ENCODE measurements at regions not wholly inside any gene's neighbourhood (a gene's known extent, or its start where the extent isn't known, plus 50 kb on each side); places are given as distances from the start of the nearest gene placed in this dataset.

DNA sequence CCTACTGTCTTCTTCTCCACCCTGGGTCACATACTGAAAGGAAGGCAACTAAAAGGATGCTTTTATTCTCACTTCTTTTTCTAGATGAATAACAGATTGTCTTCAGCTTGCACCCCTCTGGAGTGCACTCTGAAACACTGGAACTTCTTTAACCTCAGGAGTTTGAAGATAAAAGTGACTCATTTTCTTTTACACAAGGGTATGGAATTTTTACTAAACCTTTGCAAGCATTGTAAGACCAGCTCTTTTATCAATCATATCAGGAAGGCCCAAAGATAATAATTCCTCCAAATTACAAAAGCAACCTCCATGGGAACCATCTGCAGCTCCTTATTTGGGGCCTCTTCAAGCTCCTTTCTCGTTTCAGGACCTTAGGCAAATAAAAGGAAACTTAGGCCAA lies 193.5 kb upstream of the KIF2B start:
- no peaks in the 10 kb centered on the region for H3K36me3 Mint-ChIP-seq (ENCODE audit: insufficient read depth, unreplicated experiment)
- no peaks in the 10 kb centered on the region for H3K4me1 Mint-ChIP-seq (ENCODE audit: low read depth, unreplicated experiment)
- no peak overlapping the region for H3K27ac Mint-ChIP-seq (ENCODE audit: unreplicated experiment)
- TF ChIP-seq, protein P1, sequence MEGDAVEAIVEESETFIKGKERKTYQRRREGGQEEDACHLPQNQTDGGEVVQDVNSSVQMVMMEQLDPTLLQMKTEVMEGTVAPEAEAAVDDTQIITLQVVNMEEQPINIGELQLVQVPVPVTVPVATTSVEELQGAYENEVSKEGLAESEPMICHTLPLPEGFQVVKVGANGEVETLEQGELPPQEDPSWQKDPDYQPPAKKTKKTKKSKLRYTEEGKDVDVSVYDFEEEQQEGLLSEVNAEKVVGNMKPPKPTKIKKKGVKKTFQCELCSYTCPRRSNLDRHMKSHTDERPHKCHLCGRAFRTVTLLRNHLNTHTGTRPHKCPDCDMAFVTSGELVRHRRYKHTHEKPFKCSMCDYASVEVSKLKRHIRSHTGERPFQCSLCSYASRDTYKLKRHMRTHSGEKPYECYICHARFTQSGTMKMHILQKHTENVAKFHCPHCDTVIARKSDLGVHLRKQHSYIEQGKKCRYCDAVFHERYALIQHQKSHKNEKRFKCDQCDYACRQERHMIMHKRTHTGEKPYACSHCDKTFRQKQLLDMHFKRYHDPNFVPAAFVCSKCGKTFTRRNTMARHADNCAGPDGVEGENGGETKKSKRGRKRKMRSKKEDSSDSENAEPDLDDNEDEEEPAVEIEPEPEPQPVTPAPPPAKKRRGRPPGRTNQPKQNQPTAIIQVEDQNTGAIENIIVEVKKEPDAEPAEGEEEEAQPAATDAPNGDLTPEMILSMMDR (IDR thresholded peaks at IDR 0.05; ENCODE audit: insufficient read depth in 1 of 2, low read depth in 1 of 2, low read length in 1 of 2, severe bottlenecking in 1 of 2, unreplicated experiment in 1 of 2): no peak
- Histone ChIP-seq H3K4me1 (no peaks in the 10 kb centered on the region), H3K36me3 (ENCODE audit: control insufficient read depth, insufficient read depth, low read length) (no peaks in the 10 kb centered on the region), H3K27me3 (replicated peaks; ENCODE audit: control insufficient read depth, insufficient read depth, low read length) (no peaks in the 10 kb centered on the region), H3K4me3 (ENCODE audit: low read depth, low read length) (no peak overlapping the region), H3K9me3 (no peaks in the 10 kb centered on the region; the same call in 1 of the 2 replicates)
- DNase-seq: no peak
- no TSS peak for BruUV-seq (replicated peaks)
- H3K9me3 Mint-ChIP-seq (ENCODE audit: unreplicated experiment): no peaks in the 10 kb centered on the region
- ChIA-PET POLR2A (no interaction called here), CTCF (no interaction called here)
- no peak overlapping the region for H3K4me3 Mint-ChIP-seq (ENCODE audit: unreplicated experiment)
- intact Hi-C loops (cut with micrococcal nuclease; ENCODE audit: unreplicated experiment): no loop called here
- no peaks in the 10 kb centered on the region for H3K27me3 Mint-ChIP-seq (ENCODE audit: insufficient read depth, unreplicated experiment)

DNA sequence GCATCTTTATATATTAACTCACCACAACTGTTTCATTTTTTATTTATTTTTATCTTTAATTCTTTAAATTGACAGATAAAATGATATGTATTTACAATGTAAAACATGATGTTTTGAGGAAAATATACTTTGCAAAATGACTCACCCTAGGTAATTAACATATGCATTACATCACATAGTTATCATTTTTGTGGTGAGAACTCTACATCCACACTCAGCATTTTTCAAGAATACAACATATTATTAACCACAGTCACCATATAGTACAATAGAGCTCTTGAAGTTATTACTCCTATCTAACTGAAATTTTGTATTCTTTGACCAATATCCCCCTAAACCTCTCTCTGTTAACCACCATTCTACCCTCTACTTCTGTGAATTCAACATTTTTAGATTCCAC lies 194.7 kb upstream of the KIF2B start:
- TF ChIP-seq, protein P1 (IDR thresholded peaks at IDR 0.05; ENCODE audit: insufficient read depth in 1 of 2, low read depth in 1 of 2, low read length in 1 of 2, severe bottlenecking in 1 of 2, unreplicated experiment in 1 of 2): no peak
- H3K4me3 Mint-ChIP-seq (ENCODE audit: unreplicated experiment): no peak overlapping the region
- no peaks in the 10 kb centered on the region for H3K27me3 ChIP-seq (replicated peaks; ENCODE audit: control insufficient read depth, insufficient read depth, low read length)
- CTCF ChIA-PET: no interaction called here
- BruUV-seq (replicated peaks): no TSS peak
- no peaks in the 10 kb centered on the region for H3K36me3 ChIP-seq (ENCODE audit: control insufficient read depth, insufficient read depth, low read length)
- no peak overlapping the region for H3K27ac Mint-ChIP-seq (ENCODE audit: unreplicated experiment)
- no peak for DNase-seq
- POLR2A ChIA-PET: no interaction called here
- intact Hi-C loops (cut with micrococcal nuclease; ENCODE audit: unreplicated experiment): no loop called here
- no peaks in the 10 kb centered on the region for H3K9me3 Mint-ChIP-seq (ENCODE audit: unreplicated experiment)
- no peaks in the 10 kb centered on the region for H3K27me3 Mint-ChIP-seq (ENCODE audit: insufficient read depth, unreplicated experiment)
- no peak overlapping the region for H3K4me3 ChIP-seq (ENCODE audit: low read depth, low read length)
- H3K4me1 ChIP-seq: no peaks in the 10 kb centered on the region
- H3K36me3 Mint-ChIP-seq (ENCODE audit: insufficient read depth, unreplicated experiment): no peaks in the 10 kb centered on the region
- no peaks in the 10 kb centered on the region; the same call in 1 of the 2 replicates for H3K9me3 ChIP-seq
- no peaks in the 10 kb centered on the region for H3K4me1 Mint-ChIP-seq (ENCODE audit: low read depth, unreplicated experiment)

DNA sequence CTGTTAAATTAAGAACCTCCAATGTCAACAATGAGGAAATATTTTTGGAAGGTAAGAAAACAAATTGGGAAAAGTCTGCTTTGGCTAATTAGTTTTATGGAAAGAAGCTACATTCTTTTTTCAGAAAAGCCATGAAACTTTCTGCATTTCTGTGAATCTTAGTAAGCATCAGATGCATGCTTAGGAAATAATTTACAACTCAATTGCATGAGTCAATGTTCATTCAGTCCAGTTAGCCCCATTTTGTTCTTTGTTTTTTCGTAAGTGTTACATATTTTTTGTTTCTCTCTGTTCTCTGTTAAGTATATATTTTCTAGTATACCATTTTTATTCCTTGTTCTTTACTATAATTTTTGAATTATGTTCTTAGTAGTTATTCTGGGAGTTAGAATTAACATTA lies 195.2 kb upstream of the KIF2B start:
- H3K27ac Mint-ChIP-seq (ENCODE audit: unreplicated experiment): no peak overlapping the region
- intact Hi-C loops (cut with micrococcal nuclease; ENCODE audit: unreplicated experiment): no loop called here
- ChIA-PET CTCF (no interaction called here), POLR2A (no interaction called here)
- H3K27me3 ChIP-seq (replicated peaks; ENCODE audit: control insufficient read depth, insufficient read depth, low read length): no peaks in the 10 kb centered on the region
- no peaks in the 10 kb centered on the region for H3K4me1 Mint-ChIP-seq (ENCODE audit: low read depth, unreplicated experiment)
- H3K4me3 Mint-ChIP-seq (ENCODE audit: unreplicated experiment): no peak overlapping the region
- TF ChIP-seq, protein P1 (IDR thresholded peaks at IDR 0.05; ENCODE audit: insufficient read depth in 1 of 2, low read depth in 1 of 2, low read length in 1 of 2, severe bottlenecking in 1 of 2, unreplicated experiment in 1 of 2): no peak
- H3K4me1 ChIP-seq: no peaks in the 10 kb centered on the region
- H3K27me3 Mint-ChIP-seq (ENCODE audit: insufficient read depth, unreplicated experiment): no peaks in the 10 kb centered on the region
- H3K4me3 ChIP-seq (ENCODE audit: low read depth, low read length): no peak overlapping the region
- no peak for DNase-seq
- H3K9me3 ChIP-seq: no peaks in the 10 kb centered on the region; the same call in 1 of the 2 replicates
- no TSS peak for BruUV-seq (replicated peaks)
- no peaks in the 10 kb centered on the region for H3K36me3 ChIP-seq (ENCODE audit: control insufficient read depth, insufficient read depth, low read length)
- no peaks in the 10 kb centered on the region for H3K36me3 Mint-ChIP-seq (ENCODE audit: insufficient read depth, unreplicated experiment)
- H3K9me3 Mint-ChIP-seq (ENCODE audit: unreplicated experiment): no peaks in the 10 kb centered on the region

All from Caco-2 (cell line).